ENCODE measurements at regions not wholly inside any gene's neighbourhood (a gene's known extent, or its start where the extent isn't known, plus 50 kb on each side); places are given as distances from the start of the nearest gene placed in this dataset.
A peak's percentile ranks its signal among the peaks of the same experiment; 100 is the strongest.

DNA sequence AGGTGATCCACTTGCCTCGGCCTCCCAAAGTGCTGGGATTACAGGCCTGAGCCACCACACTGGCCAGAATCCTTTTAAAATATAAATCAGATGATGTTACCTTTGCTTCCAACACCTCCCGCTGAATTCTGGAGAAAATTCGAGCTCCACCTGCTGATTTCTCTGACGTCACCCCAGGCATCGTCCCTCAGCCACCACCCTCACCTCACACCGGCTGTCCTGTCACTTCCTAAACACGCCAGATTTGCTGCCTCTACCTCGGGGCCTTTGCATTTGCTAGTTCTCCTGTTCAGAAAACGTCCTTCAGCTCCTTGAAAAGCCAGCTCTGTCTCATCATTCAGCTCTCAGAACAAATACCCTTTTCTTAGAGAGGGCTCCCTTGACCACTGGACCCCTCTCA, 57.9 kb downstream of the FBXO2 start:
- no peak for DNase-seq

DNA sequence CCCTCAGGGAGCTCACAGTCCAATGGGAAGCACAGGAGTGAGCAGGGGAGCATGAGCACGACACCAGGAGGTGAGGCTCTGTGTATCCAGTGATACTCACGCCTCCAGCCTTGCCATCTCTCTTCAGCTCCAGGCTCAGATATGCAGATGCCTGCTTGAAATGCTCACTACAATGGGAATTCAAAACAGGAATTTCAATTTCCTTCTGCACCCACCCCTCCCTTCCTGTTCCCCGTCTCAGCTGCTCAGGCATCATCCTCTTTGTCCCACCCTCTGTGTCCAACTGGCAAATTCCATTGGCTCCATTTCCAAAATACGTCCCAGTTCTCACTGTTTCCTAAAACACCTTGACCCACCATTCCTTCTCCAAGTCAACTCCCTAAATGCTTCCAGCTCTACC, 58.9 kb downstream of the FBXO2 start:
- no peak for DNase-seq

DNA sequence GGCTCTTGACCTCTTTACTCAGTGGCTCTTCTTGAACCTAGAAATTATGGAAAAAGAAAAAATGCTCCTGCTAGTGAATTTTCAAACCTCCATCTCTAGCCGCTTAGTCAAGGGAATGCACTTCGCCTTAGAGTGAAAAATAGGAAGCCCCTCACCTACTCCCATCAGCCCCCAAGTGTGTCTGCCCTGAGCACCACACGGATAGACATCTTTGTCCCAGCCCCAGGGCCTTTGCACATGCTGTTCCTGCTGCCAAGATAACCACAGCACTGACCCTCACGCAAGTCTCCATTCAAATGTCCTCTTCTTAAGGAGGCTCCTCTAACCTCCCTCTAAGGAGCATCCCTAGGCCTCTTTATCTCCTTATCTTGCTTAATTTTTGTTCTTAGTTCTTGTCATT, 59.6 kb downstream of the FBXO2 start:
- DNase-seq: no peak

DNA sequence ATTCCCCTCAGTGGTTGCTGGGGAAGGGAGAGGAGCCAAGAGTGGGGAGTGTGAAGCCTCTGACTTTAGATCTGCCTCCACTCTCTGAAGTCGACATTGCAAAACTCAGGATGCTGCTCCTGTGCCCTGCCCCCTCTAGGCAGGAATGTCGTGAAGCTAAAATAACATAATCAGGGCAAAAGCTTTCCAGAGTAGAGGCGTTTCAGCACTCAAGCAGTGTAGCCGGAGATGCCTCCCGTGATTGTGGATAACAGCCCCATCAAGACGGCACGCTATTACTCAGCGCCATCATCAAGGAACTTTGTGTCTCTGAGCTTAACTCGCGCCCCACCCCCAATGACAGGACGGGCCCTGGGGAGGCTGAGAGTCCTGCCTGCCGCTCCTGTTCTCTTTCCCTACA, 60.0 kb downstream of the FBXO2 start:
- DNase-seq: peak; percentile 41

DNA sequence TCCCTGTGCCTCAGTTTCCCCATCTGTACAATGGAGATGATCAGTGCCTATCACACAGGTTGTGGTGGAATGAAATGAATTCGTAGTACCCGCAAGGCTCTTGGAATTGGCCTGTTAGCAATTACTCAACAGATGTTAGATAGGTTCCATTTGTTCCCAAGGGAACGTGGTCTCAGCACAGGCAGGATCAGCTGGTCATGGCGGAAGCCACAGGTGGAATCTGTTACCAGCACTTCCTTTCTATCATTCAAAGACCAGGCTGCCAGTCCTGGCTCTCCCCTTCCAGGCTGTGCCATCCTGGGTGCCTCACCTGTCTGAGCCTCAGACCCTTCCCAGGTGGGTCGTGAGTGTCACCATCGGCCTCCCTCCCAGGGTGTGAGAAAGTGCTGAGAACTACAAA, 61.5 kb downstream of the FBXO2 start:
- DNase-seq: peak; percentile 83

DNA sequence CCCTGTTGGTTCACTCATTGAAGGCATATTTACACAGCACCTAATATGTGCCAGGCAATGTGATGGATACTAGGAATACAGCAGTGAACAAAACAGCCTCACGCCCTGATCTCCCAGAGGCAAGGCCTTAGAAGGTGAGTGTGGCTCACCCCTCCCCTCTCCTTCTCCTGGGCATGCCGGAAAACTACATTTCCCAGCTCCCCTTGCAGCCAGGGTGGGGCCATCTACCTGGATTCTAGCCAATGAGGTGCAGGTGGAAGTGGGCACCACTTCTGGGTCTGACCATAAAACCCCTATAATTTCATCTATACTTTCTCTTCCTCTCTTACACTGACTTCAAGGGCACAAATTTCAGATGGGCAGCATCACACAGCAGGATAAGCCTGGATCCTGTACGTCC, 63.8 kb downstream of the FBXO2 start:
- peak; percentile 55 for DNase-seq
